ENCODE measurements at regions not wholly inside any gene's neighbourhood (a gene's known extent, or its start where the extent isn't known, plus 50 kb on each side); places are given as distances from the start of the nearest gene placed in this dataset.

DNA sequence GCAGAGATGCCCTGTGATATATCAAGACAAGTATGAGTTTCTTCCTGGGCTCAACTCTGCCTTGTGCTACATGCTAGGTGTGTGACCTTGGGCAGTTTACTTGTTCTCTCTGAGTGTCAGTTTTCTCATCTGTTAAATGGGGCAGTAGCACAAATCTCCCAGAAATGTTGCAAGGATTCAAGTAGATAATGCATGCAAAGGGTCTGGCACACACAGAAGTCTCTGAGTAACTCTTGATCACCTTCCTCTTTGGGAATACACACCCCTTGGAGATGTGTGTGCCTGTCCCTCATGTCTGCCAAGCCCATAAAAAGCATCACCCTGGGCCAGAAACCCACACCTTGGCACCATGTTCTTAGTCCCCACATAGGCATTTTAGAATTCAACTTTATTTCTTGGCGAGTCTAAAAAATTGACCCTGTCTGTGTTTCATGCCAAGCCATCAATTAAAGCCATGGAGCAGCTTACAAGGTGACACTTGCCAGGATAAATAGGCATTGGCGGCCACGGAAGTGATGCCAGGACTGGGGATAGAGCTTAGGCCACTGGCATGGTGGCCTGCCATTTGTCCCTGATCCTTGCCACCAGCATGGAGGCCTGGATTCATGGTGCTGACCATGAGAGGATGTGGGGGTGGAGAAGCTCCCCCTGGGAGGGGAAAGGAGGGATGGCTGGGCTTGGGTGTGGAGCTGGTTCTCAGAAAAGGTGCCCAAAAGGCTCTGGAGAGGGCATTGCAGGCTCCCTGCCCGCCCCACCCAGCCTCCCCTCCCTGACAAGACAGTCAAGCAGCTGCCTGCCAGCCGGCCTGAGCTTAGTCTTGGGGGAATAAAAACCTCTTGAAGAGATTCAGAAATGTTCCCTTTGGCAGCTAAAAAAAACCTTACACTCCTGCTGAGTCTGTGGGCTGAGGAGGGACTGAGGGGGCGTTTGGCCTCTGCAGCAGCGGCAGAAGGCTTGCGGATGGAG lies 118.0 kb upstream of the IPO9 start:
- no peak for DNase-seq (ENCODE audit: low spot score)
- 59% methylated on average over 8 of the region's 8 CpGs for WGBS
- no peaks in the 10 kb centered on the region for H3K4me1 ChIP-seq (replicated peaks)
- no peaks in the 10 kb centered on the region for H3K9me3 ChIP-seq
- no peaks in the 10 kb centered on the region for H3K27me3 ChIP-seq (replicated peaks; ENCODE audit: insufficient read depth)
- intact Hi-C loops (cut with DNase I), result no loop called here
- no peaks in the 10 kb centered on the region for H3K36me3 ChIP-seq
- peak overlapping the region in 1 of 2 donors; percentile 23 for H3K27ac ChIP-seq
- H3K4me3 ChIP-seq, result no peak overlapping the region
- no peak for TF ChIP-seq POLR2AphosphoS5 (IDR thresholded peaks at IDR 0.05)
- TF ChIP-seq POLR2A (IDR thresholded peaks at IDR 0.05), result no peak
- TF ChIP-seq CTCF (IDR thresholded peaks at IDR 0.05), result no peak

DNA sequence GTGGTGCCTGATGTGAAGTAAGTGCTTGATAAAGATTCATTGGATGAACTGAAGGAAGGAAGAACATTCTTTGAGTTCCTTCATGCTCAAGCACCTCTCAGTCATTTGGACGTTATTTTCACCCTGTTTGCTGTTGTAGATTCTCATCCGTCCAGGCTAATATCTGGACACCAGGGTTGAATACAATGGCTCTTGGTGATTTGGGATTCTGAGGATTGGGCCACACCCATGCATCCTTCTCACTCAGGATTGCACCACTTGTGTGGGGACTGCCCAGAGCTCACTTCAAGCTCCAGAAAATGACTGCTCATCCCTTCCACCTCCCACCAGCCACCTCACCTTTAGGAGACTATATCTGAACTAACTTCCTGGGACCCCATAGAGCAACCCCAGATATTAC lies 117.1 kb upstream of the IPO9 start:
- Histone ChIP-seq H3K4me3 (no peak overlapping the region), H3K9me3 (no peaks in the 10 kb centered on the region), H3K4me1 (replicated peaks) (no peaks in the 10 kb centered on the region), H3K36me3 (no peaks in the 10 kb centered on the region), H3K27me3 (replicated peaks; ENCODE audit: insufficient read depth) (no peaks in the 10 kb centered on the region), H3K27ac (peak overlapping the region in 1 of 2 donors; percentile 23)
- 76% methylated on average over 2 of the region's 2 CpGs for WGBS
- intact Hi-C loops (cut with DNase I), result no loop called here
- no peak for TF ChIP-seq POLR2AphosphoS5 (IDR thresholded peaks at IDR 0.05)
- TF ChIP-seq POLR2A (IDR thresholded peaks at IDR 0.05), result no peak
- no peak for TF ChIP-seq CTCF (IDR thresholded peaks at IDR 0.05)
- no peak for DNase-seq (ENCODE audit: low spot score)

DNA sequence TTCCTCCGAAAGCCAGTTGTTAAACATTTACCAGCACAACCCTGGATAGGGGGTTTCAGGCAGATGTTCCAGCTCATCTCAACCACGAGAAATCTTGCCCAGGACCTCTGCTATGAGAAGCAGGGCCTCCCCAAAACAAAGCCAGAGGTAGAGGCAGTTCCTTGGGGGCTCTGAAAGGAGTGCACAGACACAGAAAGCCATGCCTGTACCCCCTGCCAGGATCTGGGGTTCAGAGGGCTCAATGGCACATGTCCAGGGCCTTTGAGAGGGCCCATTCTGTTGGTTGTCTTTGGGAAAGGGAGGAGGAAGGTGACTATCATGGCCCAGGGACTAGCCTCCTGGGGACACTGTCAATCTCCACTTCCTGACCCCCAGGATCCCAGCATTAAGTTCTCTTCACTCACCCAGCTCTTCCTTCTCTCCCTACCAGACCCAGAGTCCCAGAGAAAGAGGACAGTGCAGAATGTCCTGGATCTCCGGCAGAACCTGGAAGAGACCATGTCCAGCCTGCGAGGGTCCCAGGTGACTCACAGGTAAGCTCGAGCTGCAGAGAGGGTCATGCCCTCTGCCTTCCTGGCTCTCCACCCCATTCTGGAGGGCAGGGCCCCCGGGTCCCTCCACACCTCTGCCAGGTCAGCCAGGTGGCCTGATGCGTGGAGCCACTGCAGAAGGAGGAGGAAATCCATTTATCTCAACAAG lies 116.4 kb upstream of the IPO9 start:
- no peaks in the 10 kb centered on the region for H3K4me1 ChIP-seq (replicated peaks)
- 85% methylated on average over 7 of the region's 7 CpGs for WGBS

DNA sequence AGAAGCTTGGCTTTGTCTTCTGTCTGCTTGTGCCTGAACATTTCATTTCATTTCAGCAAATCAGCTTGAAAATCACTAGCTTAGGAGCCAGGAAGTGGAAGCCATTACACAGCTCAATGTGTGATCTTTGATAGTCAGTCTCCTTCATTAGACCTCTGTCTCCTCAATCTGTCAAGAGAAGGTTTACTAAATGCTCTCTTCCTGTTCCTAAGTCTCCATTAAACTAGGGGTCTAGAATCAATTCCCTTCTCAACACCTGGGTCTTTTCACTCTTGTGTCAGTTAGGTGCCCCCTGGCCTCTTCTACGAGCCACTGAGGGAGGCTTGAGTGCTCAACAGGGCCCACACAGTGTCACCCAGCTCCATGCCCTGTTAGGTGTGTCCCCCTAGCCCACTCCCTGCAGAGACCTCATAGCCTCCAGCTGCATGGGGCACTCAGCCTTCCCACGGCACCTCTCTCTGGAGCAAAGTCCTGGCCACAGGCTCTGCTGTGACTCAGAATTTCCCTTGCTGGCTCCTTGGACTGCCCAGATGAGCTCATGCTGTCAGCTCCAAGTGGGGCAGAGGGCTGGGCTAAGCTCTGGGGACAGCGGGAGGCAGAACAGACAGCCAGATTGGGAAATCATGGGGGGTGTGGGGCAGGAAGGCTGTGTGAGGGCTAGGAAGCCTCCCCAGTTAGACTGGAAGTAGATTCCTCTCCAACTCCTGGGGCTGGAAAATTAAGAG lies 115.7 kb upstream of the IPO9 start:
- peak; percentile 77 for TF ChIP-seq POLR2AphosphoS5 (IDR thresholded peaks at IDR 0.05)
- no peak for TF ChIP-seq POLR2A (IDR thresholded peaks at IDR 0.05)
- Histone ChIP-seq H3K9me3 (no peaks in the 10 kb centered on the region), H3K27ac (peak overlapping the region; percentile 56 to 64), H3K27me3 (replicated peaks; ENCODE audit: insufficient read depth) (no peaks in the 10 kb centered on the region), H3K4me1 (replicated peaks) (no peaks in the 10 kb centered on the region), H3K4me3 (no peak overlapping the region), H3K36me3 (no peaks in the 10 kb centered on the region)
- intact Hi-C loops (cut with DNase I), result no loop called here
- 54% methylated on average over 3 of the region's 3 CpGs for WGBS
- peak; percentile 36 for DNase-seq (ENCODE audit: low spot score)

More for the DNA sequence above, 116.4 kb upstream of the IPO9 start:
- Histone ChIP-seq H3K27ac (peak overlapping the region; percentile 56 to 64), H3K36me3 (no peaks in the 10 kb centered on the region), H3K4me3 (no peak overlapping the region), H3K9me3 (no peaks in the 10 kb centered on the region), H3K27me3 (replicated peaks; ENCODE audit: insufficient read depth) (no peaks in the 10 kb centered on the region)
- intact Hi-C loops (cut with DNase I), result no loop called here
- no peak for DNase-seq (ENCODE audit: low spot score)
- TF ChIP-seq CTCF (IDR thresholded peaks at IDR 0.05) (no peak), POLR2A (IDR thresholded peaks at IDR 0.05) (no peak), POLR2AphosphoS5 (IDR thresholded peaks at IDR 0.05) (no peak)
